HepG2 (cell line): ENCODE measurements at regions not wholly inside any gene's neighbourhood (a gene's known extent, or its start where the extent isn't known, plus 50 kb on each side); places are given as distances from the start of the nearest gene placed in this dataset.

Experiments
- ATAC-seq: fragments of 200-7000 bp; cut with Tn5 transposase; 3 replicates; pipeline ENCODE4 v1.9.1; 2020; ENCODE audit warnings: mild to moderate bottlenecking, moderate library complexity
- BruUV-seq: library from RNA; stranded (reverse); fragments of 400-500 nt; replicated peaks from 2 replicates; lab custom pipeline; 2021; lab: Mats Ljungman, UMichigan
- CTCF ChIA-PET: fragments of 300-600 bp; formaldehyde crosslinking; extraction: SDS; loops from one replicate; lab custom pipeline; 2021; ENCODE audit warnings: low total read pairs, inconsistent platforms, low intra/inter-chr PET ratio; lab: Yijun Ruan, JAX
- POLR2A ChIA-PET: fragments of 350-600 bp; sonication (Branson Sonifier 250); formaldehyde crosslinking; loops from one replicate; lab custom pipeline; 2020; ENCODE audit warnings: antibody characterized with exemption, inconsistent platforms; lab: Yijun Ruan, JAX
- DNase-seq: peaks from one replicate; pipeline ENCODE4 v3.0.0-alpha.2; 2015; ENCODE audit warnings: low spot score
- FAIRE-seq: peaks from 3 replicates; lab custom pipeline; 2011; peaks lifted over from hg19 to GRCh38; lab: Jason Lieb, UNC
- H2AFZ ChIP-seq: one replicate; pipeline ENCODE4 v1.6.1; 2011; ENCODE audit warnings: low read length, inconsistent platforms
- H3K27ac ChIP-seq: fragments of 300-600 bp; 3 replicates; pipeline ENCODE4 v1.8.0; 2011; ENCODE audit warnings: mixed run types, mild to moderate bottlenecking, mixed read lengths, low read length, inconsistent platforms; ENCODE audit not compliant: insufficient read depth; ENCODE audit errors: extremely low read length
- H3K27me3 ChIP-seq, 2 experiments: fragments of 200-600 bp in 1 of 2; 2 replicates in 1 of 2; 3 replicates in 1 of 2; pipeline versions ENCODE4 v1.6.0 to v1.8.0; 2011; ENCODE audit warnings: low read length in 2 of 2, mild to moderate bottlenecking in 2 of 2, moderate library complexity in 2 of 2, inconsistent platforms in 1 of 2; ENCODE audit not compliant: insufficient read depth in 2 of 2, control insufficient read depth in 1 of 2
- H3K36me3 ChIP-seq, 2 experiments: fragments of 200-600 bp in 1 of 2; replicated peaks in 1 of 2; 2 replicates in 1 of 2; 3 replicates in 1 of 2; pipeline versions ENCODE4 v1.5.1 to v1.8.0; 2011; ENCODE audit warnings: low read length in 2 of 2, inconsistent platforms in 1 of 2; ENCODE audit not compliant: insufficient read depth in 2 of 2, control insufficient read depth in 1 of 2
- H3K4me1 ChIP-seq: 2 replicates; pipeline ENCODE4 v1.5.1; 2012; ENCODE audit warnings: low read length, inconsistent platforms; ENCODE audit not compliant: insufficient read depth
- H3K4me2 ChIP-seq: 2 replicates; pipeline ENCODE4 v1.6.0; 2011; ENCODE audit warnings: low read depth, low read length, inconsistent platforms
- H3K4me3 ChIP-seq, 3 experiments: fragments of 200-600 bp in 1 of 3; sonication (generic), shearing (Covaris generic) in 1 of 3; replicated peaks in 1 of 3; 2 replicates each; pipeline ENCODE4 v1.5.1; 2011 to 2016; ENCODE audit warnings: low read length in 3 of 3, inconsistent platforms in 2 of 3, low read depth in 2 of 3, mild to moderate bottlenecking in 2 of 3, control low read depth in 1 of 3, mixed read lengths in 1 of 3; ENCODE audit not compliant: insufficient read depth in 1 of 3
- H3K79me2 ChIP-seq: one replicate; pipeline ENCODE4 v1.6.1; 2011; ENCODE audit warnings: low read length, inconsistent platforms; ENCODE audit not compliant: insufficient read depth
- H3K9ac ChIP-seq: 2 replicates; pipeline ENCODE4 v1.6.0; 2011; ENCODE audit warnings: mild to moderate bottlenecking, low read depth, low read length, inconsistent platforms; ENCODE audit not compliant: insufficient read depth
- H3K9me3 ChIP-seq: 2 replicates; pipeline ENCODE4 v1.5.1; 2012; ENCODE audit warnings: mild to moderate bottlenecking, low read length
- H4K20me1 ChIP-seq: 2 replicates; pipeline ENCODE4 v1.6.0; 2011; ENCODE audit warnings: inconsistent platforms, mild to moderate bottlenecking, low read length, moderate library complexity; ENCODE audit not compliant: insufficient read depth
- AKAP8 ChIP-seq: sonication (generic); formaldehyde crosslinking; IDR thresholded peaks from 2 replicates; pipeline ENCODE4 v1.5.1; 2020; ENCODE audit warnings: mild to moderate bottlenecking, missing genetic modification reagents
- CCDC6 ChIP-seq: sonication (generic); formaldehyde crosslinking; IDR thresholded peaks from 2 replicates; pipeline ENCODE4 v1.8.1; 2022; ENCODE audit warnings: mild to moderate bottlenecking, missing genetic modification reagents, moderate library complexity
- CHCHD3 ChIP-seq: sonication (generic); formaldehyde crosslinking; IDR thresholded peaks from 2 replicates; pipeline ENCODE4 v1.8.0; 2022; ENCODE audit warnings: mild to moderate bottlenecking, missing genetic modification reagents, moderate library complexity
- NFKB2 ChIP-seq: sonication (generic); formaldehyde crosslinking; IDR thresholded peaks from 2 replicates; pipeline ENCODE4 v1.4.0; 2020; ENCODE audit warnings: missing genetic modification reagents, borderline replicate concordance
- PPARG ChIP-seq: conservative IDR thresholded peaks from 2 replicates; pipeline ENCODE4 v1.6.1; 2016; ENCODE audit warnings: missing biosample characterization, missing genetic modification reagents
- ZNF329 ChIP-seq: sonication (generic); formaldehyde crosslinking; IDR thresholded peaks from 2 replicates; pipeline ENCODE4 v1.9.0; 2021; ENCODE audit warnings: low read depth, mild to moderate bottlenecking, missing genetic modification reagents
- WGBS: methylation state at CpG from one replicate; pipeline ENCODE4 v1.1.6; 2017; ENCODE audit warnings: low lambda C conversion rate; 5-methylcytosine and 5-hydroxymethylcytosine counted together
- in situ Hi-C: cut with HindIII; loops from 2 replicates; pipeline ENCODE4 v1.10.0; 2017; ENCODE audit warnings: low pct_unique_long_range_greater_than_20kb; ENCODE audit not compliant: extremely low pct_ligation_motif_present
- intact Hi-C: fragments of 100-400 bp; cut with micrococcal nuclease; formaldehyde crosslinking; loops from one replicate; pipeline ENCODE4 v1.10.0; 2022; ENCODE audit not compliant: unreplicated experiment
- TF ChIP-seq, protein P1 (sequence below): sonication (generic); formaldehyde crosslinking; IDR thresholded peaks from 2 replicates; pipeline ENCODE4 v1.4.0; 2020; ENCODE audit warnings: missing genetic modification reagents, borderline replicate concordance
- TF ChIP-seq, protein P2 (sequence below): sonication (generic); formaldehyde crosslinking; IDR thresholded peaks from 2 replicates; pipeline ENCODE4 v1.5.0; 2020; ENCODE audit warnings: missing genetic modification reagents
- TF ChIP-seq, protein P3 (sequence below): sonication (generic); formaldehyde crosslinking; IDR thresholded peaks from 2 replicates; pipeline ENCODE4 v1.5.0; 2020; ENCODE audit warnings: mild to moderate bottlenecking, low read depth, missing genetic modification reagents, borderline replicate concordance
- TF ChIP-seq, protein P4 (sequence below): sonication (generic); formaldehyde crosslinking; conservative IDR thresholded peaks from 2 replicates; pipeline ENCODE4 v1.4.0; 2020; ENCODE audit warnings: missing genetic modification reagents
- TF ChIP-seq, protein P5 (sequence below): sonication (generic); formaldehyde crosslinking; IDR thresholded peaks from 2 replicates; pipeline ENCODE4 v1.4.0; 2020; ENCODE audit warnings: missing genetic modification reagents

GRCh38 chr9:81860581-81860980, 67.6 kb upstream of the SPATA31D4 start:
- no peak overlapping the region for H3K4me3 ChIP-seq
- intact Hi-C loops, result no loop called here
- POLR2A ChIA-PET, result no interaction called here
- no peaks in the 10 kb centered on the region for H3K27me3 ChIP-seq
- no peaks in the 10 kb centered on the region; the same call in 1 of the 2 replicates for H3K4me1 ChIP-seq
- WGBS, result 50% methylated on average over 6 of the region's 8 CpGs
- no peak overlapping the region for H2AFZ ChIP-seq
- H4K20me1 ChIP-seq, result no peaks in the 10 kb centered on the region
- TF ChIP-seq CCDC6 (no peak), PPARG (no peak), CHCHD3 (CRISPR knock-in tag) (no peak)
- ATAC-seq (no peak), DNase-seq (no peak), FAIRE-seq (no peak)
- no peaks in the 10 kb centered on the region for H3K9me3 ChIP-seq
- no TSS peak for BruUV-seq
- no peaks in the 10 kb centered on the region for H3K36me3 ChIP-seq
- in situ Hi-C loops, result no loop called here
- no peak overlapping the region for H3K27ac ChIP-seq
- no peaks in the 10 kb centered on the region for H3K79me2 ChIP-seq
- H3K4me2 ChIP-seq, result no peak overlapping the region
- CTCF ChIA-PET, result no interaction called here
- no peak overlapping the region for H3K9ac ChIP-seq

DNA sequence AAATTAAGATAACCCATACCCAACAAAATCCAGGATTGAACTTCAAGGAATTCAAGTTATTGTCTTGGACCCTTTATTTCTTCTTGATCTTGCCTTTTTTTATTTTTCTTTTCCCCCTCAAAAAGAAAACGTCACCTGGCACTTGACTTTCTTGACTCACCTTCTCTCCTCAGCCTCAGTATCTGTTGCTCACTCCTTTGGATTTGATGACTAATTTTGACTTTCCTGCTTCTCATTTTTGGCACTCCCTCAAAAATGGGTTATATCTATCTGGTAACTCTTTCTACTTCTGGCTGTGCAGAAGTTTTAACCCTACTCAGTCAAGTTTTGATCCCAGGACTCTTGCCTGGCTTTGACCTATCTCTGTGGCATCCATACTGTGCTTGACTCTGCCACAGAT, 66.6 kb upstream of the SPATA31D4 start:
- no peaks in the 10 kb centered on the region for H3K36me3 ChIP-seq
- H3K9me3 ChIP-seq, result no peaks in the 10 kb centered on the region
- 0% methylated on average over 1 of the region's 1 CpG for WGBS
- intact Hi-C loops (no loop called here), in situ Hi-C loops (no loop called here)
- TF ChIP-seq, protein P1, sequence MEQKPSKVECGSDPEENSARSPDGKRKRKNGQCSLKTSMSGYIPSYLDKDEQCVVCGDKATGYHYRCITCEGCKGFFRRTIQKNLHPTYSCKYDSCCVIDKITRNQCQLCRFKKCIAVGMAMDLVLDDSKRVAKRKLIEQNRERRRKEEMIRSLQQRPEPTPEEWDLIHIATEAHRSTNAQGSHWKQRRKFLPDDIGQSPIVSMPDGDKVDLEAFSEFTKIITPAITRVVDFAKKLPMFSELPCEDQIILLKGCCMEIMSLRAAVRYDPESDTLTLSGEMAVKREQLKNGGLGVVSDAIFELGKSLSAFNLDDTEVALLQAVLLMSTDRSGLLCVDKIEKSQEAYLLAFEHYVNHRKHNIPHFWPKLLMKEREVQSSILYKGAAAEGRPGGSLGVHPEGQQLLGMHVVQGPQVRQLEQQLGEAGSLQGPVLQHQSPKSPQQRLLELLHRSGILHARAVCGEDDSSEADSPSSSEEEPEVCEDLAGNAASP (CRISPR knock-in tag), result no peak
- TF ChIP-seq, protein P2, sequence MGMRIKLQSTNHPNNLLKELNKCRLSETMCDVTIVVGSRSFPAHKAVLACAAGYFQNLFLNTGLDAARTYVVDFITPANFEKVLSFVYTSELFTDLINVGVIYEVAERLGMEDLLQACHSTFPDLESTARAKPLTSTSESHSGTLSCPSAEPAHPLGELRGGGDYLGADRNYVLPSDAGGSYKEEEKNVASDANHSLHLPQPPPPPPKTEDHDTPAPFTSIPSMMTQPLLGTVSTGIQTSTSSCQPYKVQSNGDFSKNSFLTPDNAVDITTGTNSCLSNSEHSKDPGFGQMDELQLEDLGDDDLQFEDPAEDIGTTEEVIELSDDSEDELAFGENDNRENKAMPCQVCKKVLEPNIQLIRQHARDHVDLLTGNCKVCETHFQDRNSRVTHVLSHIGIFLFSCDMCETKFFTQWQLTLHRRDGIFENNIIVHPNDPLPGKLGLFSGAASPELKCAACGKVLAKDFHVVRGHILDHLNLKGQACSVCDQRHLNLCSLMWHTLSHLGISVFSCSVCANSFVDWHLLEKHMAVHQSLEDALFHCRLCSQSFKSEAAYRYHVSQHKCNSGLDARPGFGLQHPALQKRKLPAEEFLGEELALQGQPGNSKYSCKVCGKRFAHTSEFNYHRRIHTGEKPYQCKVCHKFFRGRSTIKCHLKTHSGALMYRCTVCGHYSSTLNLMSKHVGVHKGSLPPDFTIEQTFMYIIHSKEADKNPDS (CRISPR knock-in tag), result no peak
- TF ChIP-seq ZNF329, result no peak
- no peak for TF ChIP-seq NFKB2 (CRISPR knock-in tag)
- TF ChIP-seq, protein P3, sequence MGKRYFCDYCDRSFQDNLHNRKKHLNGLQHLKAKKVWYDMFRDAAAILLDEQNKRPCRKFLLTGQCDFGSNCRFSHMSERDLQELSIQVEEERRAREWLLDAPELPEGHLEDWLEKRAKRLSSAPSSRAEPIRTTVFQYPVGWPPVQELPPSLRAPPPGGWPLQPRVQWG, result no peak
- TF ChIP-seq, protein P4, sequence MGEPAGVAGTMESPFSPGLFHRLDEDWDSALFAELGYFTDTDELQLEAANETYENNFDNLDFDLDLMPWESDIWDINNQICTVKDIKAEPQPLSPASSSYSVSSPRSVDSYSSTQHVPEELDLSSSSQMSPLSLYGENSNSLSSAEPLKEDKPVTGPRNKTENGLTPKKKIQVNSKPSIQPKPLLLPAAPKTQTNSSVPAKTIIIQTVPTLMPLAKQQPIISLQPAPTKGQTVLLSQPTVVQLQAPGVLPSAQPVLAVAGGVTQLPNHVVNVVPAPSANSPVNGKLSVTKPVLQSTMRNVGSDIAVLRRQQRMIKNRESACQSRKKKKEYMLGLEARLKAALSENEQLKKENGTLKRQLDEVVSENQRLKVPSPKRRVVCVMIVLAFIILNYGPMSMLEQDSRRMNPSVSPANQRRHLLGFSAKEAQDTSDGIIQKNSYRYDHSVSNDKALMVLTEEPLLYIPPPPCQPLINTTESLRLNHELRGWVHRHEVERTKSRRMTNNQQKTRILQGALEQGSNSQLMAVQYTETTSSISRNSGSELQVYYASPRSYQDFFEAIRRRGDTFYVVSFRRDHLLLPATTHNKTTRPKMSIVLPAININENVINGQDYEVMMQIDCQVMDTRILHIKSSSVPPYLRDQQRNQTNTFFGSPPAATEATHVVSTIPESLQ, result no peak
- TF ChIP-seq AKAP8 (CRISPR knock-in tag), result no peak
- TF ChIP-seq, protein P5, sequence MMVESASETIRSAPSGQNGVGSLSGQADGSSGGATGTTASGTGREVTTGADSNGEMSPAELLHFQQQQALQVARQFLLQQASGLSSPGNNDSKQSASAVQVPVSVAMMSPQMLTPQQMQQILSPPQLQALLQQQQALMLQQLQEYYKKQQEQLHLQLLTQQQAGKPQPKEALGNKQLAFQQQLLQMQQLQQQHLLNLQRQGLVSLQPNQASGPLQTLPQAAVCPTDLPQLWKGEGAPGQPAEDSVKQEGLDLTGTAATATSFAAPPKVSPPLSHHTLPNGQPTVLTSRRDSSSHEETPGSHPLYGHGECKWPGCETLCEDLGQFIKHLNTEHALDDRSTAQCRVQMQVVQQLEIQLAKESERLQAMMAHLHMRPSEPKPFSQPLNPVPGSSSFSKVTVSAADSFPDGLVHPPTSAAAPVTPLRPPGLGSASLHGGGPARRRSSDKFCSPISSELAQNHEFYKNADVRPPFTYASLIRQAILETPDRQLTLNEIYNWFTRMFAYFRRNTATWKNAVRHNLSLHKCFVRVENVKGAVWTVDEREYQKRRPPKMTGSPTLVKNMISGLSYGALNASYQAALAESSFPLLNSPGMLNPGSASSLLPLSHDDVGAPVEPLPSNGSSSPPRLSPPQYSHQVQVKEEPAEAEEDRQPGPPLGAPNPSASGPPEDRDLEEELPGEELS, result no peak
- no peaks in the 10 kb centered on the region for H3K27me3 ChIP-seq
- H3K4me2 ChIP-seq, result no peak overlapping the region
- BruUV-seq, result no TSS peak
- no peaks in the 10 kb centered on the region for H3K79me2 ChIP-seq
- no peaks in the 10 kb centered on the region for H4K20me1 ChIP-seq
- no peak overlapping the region for H3K9ac ChIP-seq
- FAIRE-seq, result no peak
- CTCF ChIA-PET, result no interaction called here
- DNase-seq, result no peak
- no peak overlapping the region for H3K4me3 ChIP-seq
- POLR2A ChIA-PET, result no interaction called here
- no peak overlapping the region for H3K27ac ChIP-seq
- H2AFZ ChIP-seq, result no peak overlapping the region
- H3K4me1 ChIP-seq, result no peaks in the 10 kb centered on the region
- ATAC-seq, result no peak
